ENCODE measurements at regions not wholly inside any gene's neighbourhood (a gene's known extent, or its start where the extent isn't known, plus 50 kb on each side); places are given as distances from the start of the nearest gene placed in this dataset.

GRCh38 chr1:29393451-29393826, 157.1 kb downstream of the PTPRU start:
- TF ChIP-seq, protein P1, sequence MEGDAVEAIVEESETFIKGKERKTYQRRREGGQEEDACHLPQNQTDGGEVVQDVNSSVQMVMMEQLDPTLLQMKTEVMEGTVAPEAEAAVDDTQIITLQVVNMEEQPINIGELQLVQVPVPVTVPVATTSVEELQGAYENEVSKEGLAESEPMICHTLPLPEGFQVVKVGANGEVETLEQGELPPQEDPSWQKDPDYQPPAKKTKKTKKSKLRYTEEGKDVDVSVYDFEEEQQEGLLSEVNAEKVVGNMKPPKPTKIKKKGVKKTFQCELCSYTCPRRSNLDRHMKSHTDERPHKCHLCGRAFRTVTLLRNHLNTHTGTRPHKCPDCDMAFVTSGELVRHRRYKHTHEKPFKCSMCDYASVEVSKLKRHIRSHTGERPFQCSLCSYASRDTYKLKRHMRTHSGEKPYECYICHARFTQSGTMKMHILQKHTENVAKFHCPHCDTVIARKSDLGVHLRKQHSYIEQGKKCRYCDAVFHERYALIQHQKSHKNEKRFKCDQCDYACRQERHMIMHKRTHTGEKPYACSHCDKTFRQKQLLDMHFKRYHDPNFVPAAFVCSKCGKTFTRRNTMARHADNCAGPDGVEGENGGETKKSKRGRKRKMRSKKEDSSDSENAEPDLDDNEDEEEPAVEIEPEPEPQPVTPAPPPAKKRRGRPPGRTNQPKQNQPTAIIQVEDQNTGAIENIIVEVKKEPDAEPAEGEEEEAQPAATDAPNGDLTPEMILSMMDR (IDR thresholded peaks at IDR 0.05; ENCODE audit: low read depth, low read length, missing control alignments): no peak
- DNase-seq (ENCODE audit: low read depth): no peak
- H3K4me3 ChIP-seq (ENCODE audit: low read depth, low read length): no peak overlapping the region

GRCh38 chr1:29392486-29393450, 156.4 kb downstream of the PTPRU start:
- TF ChIP-seq, protein P1 (IDR thresholded peaks at IDR 0.05; ENCODE audit: low read depth, low read length, missing control alignments): no peak
- H3K4me3 ChIP-seq (ENCODE audit: low read depth, low read length): no peak overlapping the region
- DNase-seq (ENCODE audit: low read depth): no peak

- no peak for DNase-seq (ENCODE audit: low read depth)
Measured at GRCh38 chr1:29392036-29392435, 155.7 kb downstream of the PTPRU start.

DNA sequence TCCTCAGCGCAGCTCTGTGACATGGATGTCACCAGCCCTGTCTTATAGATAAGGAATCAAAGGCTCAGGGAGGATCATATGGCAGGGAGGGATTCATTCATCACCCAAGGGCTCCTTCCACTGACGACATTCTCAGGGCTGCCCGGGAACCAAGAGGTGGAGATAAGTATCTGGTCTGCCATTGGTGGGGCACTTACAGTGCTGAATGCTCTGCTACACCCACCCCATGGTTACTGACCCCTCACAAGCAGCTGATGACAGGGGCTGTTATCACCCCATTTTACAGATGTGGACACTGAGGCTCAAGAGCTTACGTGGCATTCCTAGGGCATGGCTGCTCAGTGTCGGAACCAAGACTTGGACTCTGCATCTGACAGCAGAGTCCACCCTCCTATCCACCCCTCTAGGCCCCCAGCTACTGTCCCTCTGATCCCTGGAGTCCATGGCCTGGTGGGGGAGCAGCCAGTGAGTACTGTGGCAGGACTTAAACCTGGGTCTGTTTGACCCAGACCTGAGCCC, 155.1 kb downstream of the PTPRU start:
- no peak overlapping the region for H3K4me3 ChIP-seq (ENCODE audit: low read depth, low read length)
- TF ChIP-seq, protein P1 (IDR thresholded peaks at IDR 0.05; ENCODE audit: low read depth, low read length, missing control alignments): no peak
- no peak for DNase-seq (ENCODE audit: low read depth)

More at GRCh38 chr1:29392036-29392435, 155.7 kb downstream of the PTPRU start:
- TF ChIP-seq, protein P1 (IDR thresholded peaks at IDR 0.05; ENCODE audit: low read depth, low read length, missing control alignments): no peak
- no peak overlapping the region for H3K4me3 ChIP-seq (ENCODE audit: low read depth, low read length)

DNA sequence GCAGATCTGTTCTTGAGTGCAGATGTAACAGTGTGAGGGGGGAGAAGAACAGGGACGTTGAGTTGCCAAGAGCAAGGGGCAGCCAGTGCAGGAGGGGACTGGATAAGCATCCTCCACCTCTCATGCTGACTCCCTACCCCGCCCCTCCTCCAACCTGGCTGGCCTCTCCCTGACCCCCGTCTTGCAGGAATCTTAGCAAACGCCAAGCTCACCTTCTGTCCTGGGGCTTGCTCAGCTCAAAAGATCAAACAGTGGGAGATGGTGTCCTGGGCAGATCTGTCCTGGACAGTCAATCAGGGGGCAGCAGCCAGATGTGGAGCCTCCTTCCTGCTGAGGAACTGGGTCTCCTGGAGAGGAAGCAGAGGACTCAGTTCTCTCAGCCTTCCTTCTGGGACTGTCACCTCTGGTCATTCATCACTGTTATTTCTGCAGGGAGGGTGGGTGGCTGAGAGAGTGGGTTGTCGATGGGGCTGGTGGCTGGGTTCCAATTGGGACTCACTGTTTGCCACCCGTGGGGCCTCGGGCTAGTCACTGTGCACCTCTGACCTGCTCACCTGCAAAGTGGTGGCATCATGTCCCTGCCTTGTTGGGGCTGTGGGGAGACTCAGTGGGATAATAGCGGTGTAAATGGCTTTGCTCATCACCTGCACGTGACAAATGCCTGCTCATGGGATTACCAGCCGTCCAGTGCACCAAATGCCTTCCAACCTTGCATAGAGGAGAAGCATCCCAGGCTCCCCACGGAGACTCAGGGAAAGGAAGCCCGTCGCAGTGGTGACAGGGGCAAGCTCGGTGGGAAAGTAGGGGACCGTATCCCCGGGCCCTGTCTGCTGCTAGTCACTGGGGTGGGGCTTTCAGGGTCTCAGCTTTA, 154.4 kb downstream of the PTPRU start:
- TF ChIP-seq, protein P1 (IDR thresholded peaks at IDR 0.05; ENCODE audit: low read depth, low read length, missing control alignments): no peak
- DNase-seq (ENCODE audit: low read depth): no peak

GRCh38 chr1:29390075-29390474, 153.8 kb downstream of the PTPRU start:
- DNase-seq (ENCODE audit: low read depth): no peak
- TF ChIP-seq, protein P1 (IDR thresholded peaks at IDR 0.05; ENCODE audit: low read depth, low read length, missing control alignments): no peak

More for the DNA sequence above, 154.4 kb downstream of the PTPRU start:
- no peak overlapping the region for H3K4me3 ChIP-seq (ENCODE audit: low read depth, low read length)

More at GRCh38 chr1:29390075-29390474, 153.8 kb downstream of the PTPRU start:
- no peak overlapping the region for H3K4me3 ChIP-seq (ENCODE audit: low read depth, low read length)
